ENCODE measurements at regions not wholly inside any gene's neighbourhood (a gene's known extent, or its start where the extent isn't known, plus 50 kb on each side); places are given as distances from the start of the nearest gene placed in this dataset.

- TF ChIP-seq CTCF (IDR thresholded peaks at IDR 0.05) (no peak), POLR2A (IDR thresholded peaks at IDR 0.05; ENCODE audit: low read depth) (no peak), EP300 (IDR thresholded peaks at IDR 0.05) (no peak)
Measured at GRCh38 chr20:11847827-11848226, 69.9 kb upstream of the BTBD3 start.
